CD14-positive monocyte (primary cell): ENCODE measurements at regions not wholly inside any gene's neighbourhood (a gene's known extent, or its start where the extent isn't known, plus 50 kb on each side); places are given as distances from the start of the nearest gene placed in this dataset.
"Not testable (repeated sequence)": the region's sequence is repeated elsewhere in the genome, so short reads cannot be mapped to it uniquely, and the experiment has no call there.

Experiments used
- DNase-seq, 3 donors: peaks; one replicate each; pipeline ENCODE4 v3.0.0-alpha.2; 2011 to 2022
- H2AFZ ChIP-seq: 2 replicates; pipeline ENCODE4 v1.6.0; 2012; ENCODE audit warnings: mild to moderate bottlenecking, low read depth, low read length, inconsistent platforms; ENCODE audit not compliant: insufficient read depth, poor library complexity, severe bottlenecking
- H3K27ac ChIP-seq, 2 donors: 1 replicate in 1 of 2; 2 replicates in 1 of 2; pipeline ENCODE4 v1.5.1; 2012 to 2013; ENCODE audit warnings: low read length in 2 of 2, control low read depth in 1 of 2, inconsistent platforms in 1 of 2, low read depth in 1 of 2, mild to moderate bottlenecking in 1 of 2
- H3K27me3 ChIP-seq, 2 donors: one replicate each; pipeline versions ENCODE4 v1.6.0 to v1.6.1; 2011 to 2013; ENCODE audit warnings: low read length in 2 of 2; ENCODE audit not compliant: control insufficient read depth in 2 of 2, insufficient read depth in 2 of 2
- H3K36me3 ChIP-seq, 2 donors: replicated peaks in 1 of 2; 1 replicate in 1 of 2; 2 replicates in 1 of 2; pipeline versions ENCODE4 v1.5.1 to v1.6.1; 2012 to 2013; ENCODE audit warnings: low read length in 2 of 2, control low read depth in 1 of 2, inconsistent platforms in 1 of 2, mild to moderate bottlenecking in 1 of 2; ENCODE audit not compliant: insufficient read depth in 2 of 2, control insufficient read depth in 1 of 2
- H3K4me1 ChIP-seq, 2 donors: 1 replicate in 1 of 2; 2 replicates in 1 of 2; pipeline versions ENCODE4 v1.5.1 to v1.6.1; 2012 to 2013; ENCODE audit warnings: low read length in 2 of 2, control low read depth in 1 of 2, inconsistent platforms in 1 of 2, mild to moderate bottlenecking in 1 of 2, moderate library complexity in 1 of 2; ENCODE audit not compliant: insufficient read depth in 2 of 2, control insufficient read depth in 1 of 2
- H3K4me2 ChIP-seq: replicated peaks from 2 replicates; pipeline ENCODE3; 2012; ENCODE audit warnings: low read length, moderate library complexity, mild to moderate bottlenecking; ENCODE audit not compliant: poor library complexity, severe bottlenecking; ENCODE audit errors: extremely low read depth
- H3K4me3 ChIP-seq, 3 experiments: fragments of 200-600 bp in 1 of 3; sonication (generic) in 1 of 3; replicated peaks in 1 of 3; 1 replicate in 2 of 3; 2 replicates in 1 of 3; pipeline ENCODE4 v1.5.1; 2011 to 2013; ENCODE audit warnings: low read length in 3 of 3, mild to moderate bottlenecking in 3 of 3, control low read depth in 2 of 3, low read depth in 2 of 3, inconsistent platforms in 1 of 3, moderate library complexity in 1 of 3
- H3K79me2 ChIP-seq: 2 replicates; pipeline ENCODE4 v1.6.0; 2012; ENCODE audit warnings: mild to moderate bottlenecking, control low read depth, inconsistent platforms, low read length, moderate library complexity; ENCODE audit not compliant: insufficient read depth
- H3K9ac ChIP-seq: 2 replicates; pipeline ENCODE4 v1.6.0; 2017; ENCODE audit warnings: low read length, mild to moderate bottlenecking; ENCODE audit not compliant: insufficient read depth, poor library complexity, severe bottlenecking
- H3K9me3 ChIP-seq, 2 donors: replicated peaks in 1 of 2; 1 replicate in 1 of 2; 2 replicates in 1 of 2; pipeline versions ENCODE4 v1.5.1 to v1.6.1; 2012 to 2013; ENCODE audit warnings: low read length in 2 of 2, control low read depth in 1 of 2; ENCODE audit not compliant: control insufficient read depth in 1 of 2, insufficient read depth in 1 of 2
- H4K20me1 ChIP-seq: 2 replicates; pipeline ENCODE4 v1.6.0; 2012; ENCODE audit warnings: mild to moderate bottlenecking, low read length, control low read depth, moderate library complexity; ENCODE audit not compliant: insufficient read depth
- H3K27ac Mint-ChIP-seq, 7 donors: one replicate each; pipeline ENCODE4 v1.8.0; 2020; ENCODE audit warnings: mild to moderate bottlenecking in 7 of 7, mixed read lengths in 7 of 7, moderate library complexity in 6 of 7, inconsistent platforms in 2 of 7
- H3K27me3 Mint-ChIP-seq, 3 donors: one replicate each; pipeline ENCODE4 v1.8.0; 2021 to 2022; ENCODE audit warnings: low read depth in 3 of 3, mild to moderate bottlenecking in 3 of 3, mixed read lengths in 3 of 3, moderate library complexity in 3 of 3, inconsistent platforms in 1 of 3
- H3K36me3 Mint-ChIP-seq, 2 donors: one replicate each; pipeline ENCODE4 v1.8.0; 2020; ENCODE audit warnings: mixed read lengths in 2 of 2, inconsistent platforms in 1 of 2, mild to moderate bottlenecking in 1 of 2
- H3K4me1 Mint-ChIP-seq: one replicate; pipeline ENCODE4 v1.8.0; 2020; ENCODE audit warnings: mild to moderate bottlenecking, mixed read lengths
- H3K4me3 Mint-ChIP-seq, 2 donors: one replicate each; pipeline ENCODE4 v1.8.0; 2020; ENCODE audit warnings: mild to moderate bottlenecking in 2 of 2, mixed read lengths in 2 of 2, moderate library complexity in 1 of 2
- H3K9me3 Mint-ChIP-seq, 7 donors: one replicate each; pipeline ENCODE4 v1.8.0; 2020 to 2022; ENCODE audit warnings: mixed read lengths in 7 of 7, mild to moderate bottlenecking in 6 of 7, moderate library complexity in 6 of 7, inconsistent platforms in 2 of 7
- WGBS: methylation state at CpG from one replicate; pipeline ENCODE4 v1.1.5; 2013; ENCODE audit warnings: missing lambda C conversion rate; ENCODE audit not compliant: insufficient coverage; 5-methylcytosine and 5-hydroxymethylcytosine counted together
- intact Hi-C, 2 donors: fragments of 100-400 bp; cut with micrococcal nuclease; formaldehyde crosslinking; loops; one replicate each; pipeline versions ENCODE4 v1.15.0 to v1.15.1; 2023

GRCh38 chr9:41354978-41355377, 165.9 kb upstream of the ZNG1F start:
- peaks cover 12 to 16% of the 10 kb centered on the region in 2 donors for H3K4me1 ChIP-seq
- DNase-seq, H3K27me3 ChIP-seq, H3K36me3 Mint-ChIP-seq, H3K9ac ChIP-seq, H3K27ac ChIP-seq, H3K27ac Mint-ChIP-seq, intact Hi-C loops, H3K79me2 ChIP-seq, H4K20me1 ChIP-seq, H2AFZ ChIP-seq, H3K4me2 ChIP-seq, H3K36me3 ChIP-seq, H3K9me3 ChIP-seq: not testable (repeated sequence)
- peaks cover 0 to 12% (median 1%) of the 10 kb centered on the region in 3 donors for H3K27me3 Mint-ChIP-seq
- H3K4me1 Mint-ChIP-seq, result peaks cover 12% of the 10 kb centered on the region
- H3K4me3 ChIP-seq, result peak overlapping the region in 1 of 3 experiments; percentile 36
- H3K4me3 Mint-ChIP-seq, result peak overlapping the region; percentile 64 to 70
- H3K9me3 Mint-ChIP-seq, result peaks cover 7 to 15% (median 10%) of the 10 kb centered on the region in 7 donors
- WGBS, result no CpG with 5 or more reads among the region's 19 CpGs

- Mint-ChIP-seq H3K4me3 (peak overlapping the region; percentile 59 to 64), H3K27me3 (peaks cover 0 to 12% (median 1%) of the 10 kb centered on the region in 3 donors), H3K9me3 (peaks cover 7 to 15% (median 10%) of the 10 kb centered on the region in 7 donors), H3K4me1 (peaks cover 12% of the 10 kb centered on the region)
- DNase-seq, H3K4me2 ChIP-seq, H3K36me3 ChIP-seq, H3K27ac ChIP-seq, H4K20me1 ChIP-seq, intact Hi-C loops, H3K79me2 ChIP-seq, H3K36me3 Mint-ChIP-seq, H2AFZ ChIP-seq, H3K27ac Mint-ChIP-seq, H3K9ac ChIP-seq, H3K9me3 ChIP-seq, H3K27me3 ChIP-seq: not testable (repeated sequence)
- H3K4me1 ChIP-seq, result peaks cover 12 to 16% of the 10 kb centered on the region in 2 donors
- no CpG with 5 or more reads among the region's 47 CpGs for WGBS
- peak overlapping the region in 2 of 3 experiments; percentile 4 to 36 for H3K4me3 ChIP-seq
These were observed 165.2 kb upstream of the ZNG1F start for GRCh38 chr9:41354060-41354934.

- H3K27me3 Mint-ChIP-seq, result peaks cover 0 to 12% (median 1%) of the 10 kb centered on the region in 3 donors
- DNase-seq, H3K4me3 Mint-ChIP-seq: not testable (repeated sequence)
These were observed 163.9 kb upstream of the ZNG1F start for GRCh38 chr9:41353026-41353425.

GRCh38 chr9:41352390-41352789, 163.3 kb upstream of the ZNG1F start:
- DNase-seq, H3K4me1 ChIP-seq, H3K4me3 ChIP-seq, H2AFZ ChIP-seq, intact Hi-C loops, H3K27me3 ChIP-seq, H3K27ac ChIP-seq, H3K36me3 Mint-ChIP-seq, H3K36me3 ChIP-seq, H3K79me2 ChIP-seq, H3K9ac ChIP-seq, H3K27ac Mint-ChIP-seq, H3K4me1 Mint-ChIP-seq, H3K4me3 Mint-ChIP-seq, H3K4me2 ChIP-seq, H3K9me3 ChIP-seq, H4K20me1 ChIP-seq: not testable (repeated sequence)
- Mint-ChIP-seq H3K27me3 (peaks cover 0 to 12% (median 1%) of the 10 kb centered on the region in 3 donors), H3K9me3 (peaks cover 7 to 15% (median 10%) of the 10 kb centered on the region in 7 donors)
- WGBS, result 93% methylated on average over 9 of the region's 20 CpGs

More at GRCh38 chr9:41353026-41353425, 163.9 kb upstream of the ZNG1F start:
- H4K20me1 ChIP-seq, H3K36me3 ChIP-seq, intact Hi-C loops, H3K36me3 Mint-ChIP-seq, H3K9ac ChIP-seq, H2AFZ ChIP-seq, H3K27ac ChIP-seq, H3K79me2 ChIP-seq, H3K4me2 ChIP-seq, H3K9me3 ChIP-seq, H3K27ac Mint-ChIP-seq, H3K4me3 ChIP-seq, H3K27me3 ChIP-seq: not testable (repeated sequence)
- Mint-ChIP-seq H3K9me3 (peaks cover 7 to 15% (median 10%) of the 10 kb centered on the region in 7 donors), H3K4me1 (peaks cover 12% of the 10 kb centered on the region)
- H3K4me1 ChIP-seq, result peaks cover 12 to 15% of the 10 kb centered on the region in 2 donors
- no CpG with 5 or more reads among the region's 20 CpGs for WGBS
